Activated CD8-positive, alpha-beta T cell treated with anti-CD3 and anti-CD28 coated beads, Interleukin-2, amount 10 ng/mL, durations not matched to agents 7 days and 5 days (primary cell): ENCODE measurements at regions not wholly inside any gene's neighbourhood (a gene's known extent, or its start where the extent isn't known, plus 50 kb on each side); places are given as distances from the start of the nearest gene placed in this dataset.

Experiments
- ATAC-seq: fragments of 150-1000 bp; cut with Tn5 transposase; one replicate; pipeline ENCODE4 v1.10.0; 2021; ENCODE audit warnings: moderate library complexity
- CTCF ChIA-PET: fragments of 350-600 bp; sonication (Branson Sonifier 250); formaldehyde crosslinking; loops from one replicate; lab custom pipeline; 2021; ENCODE audit warnings: antibody characterized with exemption; lab: Charles Lee
- POLR2A ChIA-PET: fragments of 350-600 bp; sonication (Branson Sonifier 250); formaldehyde crosslinking; loops from one replicate; lab custom pipeline; 2021; ENCODE audit warnings: antibody characterized with exemption; lab: Charles Lee
- DNase-seq: peaks from one replicate; pipeline ENCODE4 v3.0.0-alpha.2; 2020
- H3K27ac Mint-ChIP-seq: one replicate; pipeline ENCODE4 v1.8.0; 2021; ENCODE audit warnings: mild to moderate bottlenecking, mixed read lengths
- H3K27me3 Mint-ChIP-seq: one replicate; pipeline ENCODE4 v1.8.0; 2021; ENCODE audit warnings: low read depth, mixed read lengths
- H3K36me3 Mint-ChIP-seq: one replicate; pipeline ENCODE4 v1.8.0; 2021; ENCODE audit warnings: low read depth, mixed read lengths
- H3K4me1 Mint-ChIP-seq: one replicate; pipeline ENCODE4 v1.8.0; 2021; ENCODE audit warnings: low read depth, mixed read lengths
- H3K4me3 Mint-ChIP-seq: one replicate; pipeline ENCODE4 v1.8.0; 2021; ENCODE audit warnings: mild to moderate bottlenecking, mixed read lengths
- H3K9me3 Mint-ChIP-seq: one replicate; pipeline ENCODE4 v1.8.0; 2022; ENCODE audit warnings: mixed read lengths; ENCODE audit not compliant: insufficient read depth

DNA sequence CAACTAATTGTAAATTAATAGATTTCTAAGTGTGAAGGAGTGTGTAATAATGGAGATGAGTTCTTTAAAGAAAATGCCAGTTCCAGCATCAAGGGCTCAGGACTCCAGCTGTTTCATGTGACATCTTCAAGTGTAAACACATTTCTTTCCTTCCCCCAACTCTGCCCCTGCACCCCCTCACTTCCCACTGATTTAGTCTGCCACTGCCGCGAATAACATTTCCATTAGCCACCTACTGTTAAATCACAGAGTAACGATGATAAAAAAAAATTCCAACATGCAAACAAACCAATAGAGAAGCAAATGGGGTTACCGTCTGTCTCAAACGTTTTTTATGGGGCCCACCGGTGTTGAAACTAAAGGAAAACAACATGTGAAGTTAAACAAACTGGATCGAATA, 414.3 kb downstream of the SAMD5 start:
- DNase-seq (no peak), ATAC-seq (no peak)
- POLR2A ChIA-PET: no interaction called here
- H3K27ac Mint-ChIP-seq: no peak overlapping the region
- H3K9me3 Mint-ChIP-seq: peaks cover 15% of the 10 kb centered on the region
- H3K36me3 Mint-ChIP-seq: no peaks in the 10 kb centered on the region
- no peaks in the 10 kb centered on the region for H3K4me1 Mint-ChIP-seq
- CTCF ChIA-PET: no interaction called here
- H3K4me3 Mint-ChIP-seq: no peak overlapping the region
- H3K27me3 Mint-ChIP-seq: no peaks in the 10 kb centered on the region

DNA sequence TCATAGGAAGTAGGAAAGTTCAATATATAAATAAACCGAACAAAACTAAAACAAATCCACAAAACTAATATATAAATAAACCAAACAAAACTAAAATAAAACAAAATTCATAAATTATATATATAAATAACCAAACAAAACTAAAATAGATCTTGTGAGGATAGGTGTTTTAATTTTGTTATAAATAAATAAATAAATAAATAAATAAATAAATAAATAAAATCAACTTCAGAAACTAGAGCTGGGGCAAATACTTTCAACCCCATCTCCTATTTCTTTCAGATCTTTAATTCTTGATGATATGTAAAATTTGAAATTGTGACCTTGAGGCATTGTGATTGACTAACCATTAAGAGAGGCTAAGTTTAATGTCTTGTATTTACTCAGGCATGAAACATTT, 416.1 kb downstream of the SAMD5 start:
- ATAC-seq (no peak), DNase-seq (no peak)
- CTCF ChIA-PET: no interaction called here
- Mint-ChIP-seq H3K4me3 (no peak overlapping the region), H3K27me3 (no peaks in the 10 kb centered on the region), H3K27ac (no peak overlapping the region), H3K9me3 (peaks cover 12% of the 10 kb centered on the region), H3K4me1 (no peaks in the 10 kb centered on the region), H3K36me3 (no peaks in the 10 kb centered on the region)
- POLR2A ChIA-PET: no interaction called here

DNA sequence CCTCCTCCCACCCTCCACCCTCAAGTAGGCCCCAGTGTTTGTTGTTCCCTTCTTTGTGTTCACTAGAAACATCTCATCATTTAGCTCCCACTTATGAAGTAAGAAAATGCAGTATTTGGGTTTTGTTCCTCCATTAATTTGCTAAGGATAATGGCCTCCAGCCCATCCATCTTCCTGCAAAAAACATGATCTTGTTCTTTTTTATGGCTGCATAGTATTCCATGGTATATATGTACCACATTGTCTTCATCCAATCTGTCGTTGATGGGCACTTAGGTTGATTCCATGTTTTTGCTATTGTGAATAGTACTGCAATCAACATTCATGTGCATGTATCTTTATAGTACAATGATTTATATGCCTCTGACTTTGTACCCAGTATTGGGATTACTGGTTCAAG, 416.8 kb upstream of the SASH1 start:
- CTCF ChIA-PET: no interaction called here
- Mint-ChIP-seq H3K36me3 (no peaks in the 10 kb centered on the region), H3K9me3 (peaks cover 11% of the 10 kb centered on the region), H3K27me3 (no peaks in the 10 kb centered on the region), H3K4me3 (no peak overlapping the region), H3K4me1 (no peaks in the 10 kb centered on the region), H3K27ac (no peak overlapping the region)
- ATAC-seq (no peak), DNase-seq (no peak)
- POLR2A ChIA-PET: no interaction called here

- DNase-seq: no peak
- no peaks in the 10 kb centered on the region for H3K4me1 Mint-ChIP-seq
- H3K4me3 Mint-ChIP-seq: no peak overlapping the region
- H3K27ac Mint-ChIP-seq: no peak overlapping the region
- ChIA-PET CTCF (no interaction called here), POLR2A (no interaction called here)
- peaks cover 7% of the 10 kb centered on the region for H3K9me3 Mint-ChIP-seq
- no peaks in the 10 kb centered on the region for H3K36me3 Mint-ChIP-seq
- no peak for ATAC-seq
- H3K27me3 Mint-ChIP-seq: no peaks in the 10 kb centered on the region
Measured at GRCh38 chr6:147930745-147931144, 411.9 kb upstream of the SASH1 start.

GRCh38 chr6:147933224-147933623, 409.4 kb upstream of the SASH1 start:
- POLR2A ChIA-PET: no interaction called here
- Mint-ChIP-seq H3K4me3 (no peak overlapping the region), H3K36me3 (no peaks in the 10 kb centered on the region), H3K4me1 (no peaks in the 10 kb centered on the region), H3K27ac (no peak overlapping the region), H3K27me3 (no peaks in the 10 kb centered on the region), H3K9me3 (peaks cover 2% of the 10 kb centered on the region)
- DNase-seq: no peak
- CTCF ChIA-PET: no interaction called here
- ATAC-seq: no peak

GRCh38 chr6:147935656-147936055, 407.0 kb upstream of the SASH1 start:
- no peaks in the 10 kb centered on the region for H3K27me3 Mint-ChIP-seq
- H3K4me1 Mint-ChIP-seq: no peaks in the 10 kb centered on the region
- CTCF ChIA-PET: no interaction called here
- DNase-seq (no peak), ATAC-seq (no peak)
- H3K36me3 Mint-ChIP-seq: no peaks in the 10 kb centered on the region
- H3K9me3 Mint-ChIP-seq: no peaks in the 10 kb centered on the region
- POLR2A ChIA-PET: no interaction called here
- no peak overlapping the region for H3K4me3 Mint-ChIP-seq
- no peak overlapping the region for H3K27ac Mint-ChIP-seq

DNA sequence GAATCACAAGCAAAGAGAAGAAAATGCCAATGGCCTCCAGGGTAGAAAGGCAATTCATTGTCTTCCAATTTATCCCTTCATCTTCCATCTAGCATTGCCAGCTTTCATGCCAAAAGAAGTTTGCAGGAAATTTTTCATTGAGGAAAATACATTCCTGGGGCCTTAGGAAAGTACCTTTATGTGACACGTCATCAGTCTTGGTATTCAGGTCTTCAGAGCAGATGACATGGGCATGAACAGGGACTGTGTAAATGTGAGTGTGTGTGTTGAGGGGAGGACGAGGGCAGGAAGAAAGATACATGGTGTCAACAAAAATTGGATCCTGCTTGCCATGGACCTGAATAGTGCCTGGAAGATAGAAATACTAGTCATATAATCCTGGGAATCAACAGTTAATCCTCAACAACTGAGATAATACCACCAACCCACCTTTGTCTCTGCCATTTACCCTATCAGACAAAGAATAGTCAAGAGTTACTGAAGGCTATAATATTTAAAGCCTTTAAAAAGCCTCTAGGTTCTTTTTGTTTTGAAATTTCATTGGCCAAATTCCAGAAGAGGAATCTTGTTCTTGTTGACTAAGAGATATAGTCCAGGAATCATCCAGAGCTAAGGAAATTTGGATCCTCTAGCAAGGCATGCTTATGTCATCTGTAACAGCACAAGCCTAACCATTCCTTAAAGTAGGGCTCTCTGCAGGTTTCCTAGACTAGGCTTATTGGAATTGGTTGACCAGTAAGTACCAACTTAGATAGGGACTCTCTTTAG, 405.8 kb upstream of the SASH1 start:
- CTCF ChIA-PET: no interaction called here
- DNase-seq: no peak
- no peaks in the 10 kb centered on the region for H3K27me3 Mint-ChIP-seq
- POLR2A ChIA-PET: no interaction called here
- no peaks in the 10 kb centered on the region for H3K36me3 Mint-ChIP-seq
- no peak for ATAC-seq
- H3K27ac Mint-ChIP-seq: no peak overlapping the region
- H3K9me3 Mint-ChIP-seq: no peaks in the 10 kb centered on the region
- no peaks in the 10 kb centered on the region for H3K4me1 Mint-ChIP-seq
- H3K4me3 Mint-ChIP-seq: no peak overlapping the region

- H3K9me3 Mint-ChIP-seq: no peaks in the 10 kb centered on the region
- no peak for DNase-seq
- ChIA-PET CTCF (no interaction called here), POLR2A (no interaction called here)
- no peak for ATAC-seq
- no peaks in the 10 kb centered on the region for H3K4me1 Mint-ChIP-seq
- H3K36me3 Mint-ChIP-seq: no peaks in the 10 kb centered on the region
- H3K27ac Mint-ChIP-seq: no peak overlapping the region
- no peak overlapping the region for H3K4me3 Mint-ChIP-seq
- H3K27me3 Mint-ChIP-seq: no peaks in the 10 kb centered on the region
Measured at GRCh38 chr6:147941143-147941542, 401.5 kb upstream of the SASH1 start.

DNA sequence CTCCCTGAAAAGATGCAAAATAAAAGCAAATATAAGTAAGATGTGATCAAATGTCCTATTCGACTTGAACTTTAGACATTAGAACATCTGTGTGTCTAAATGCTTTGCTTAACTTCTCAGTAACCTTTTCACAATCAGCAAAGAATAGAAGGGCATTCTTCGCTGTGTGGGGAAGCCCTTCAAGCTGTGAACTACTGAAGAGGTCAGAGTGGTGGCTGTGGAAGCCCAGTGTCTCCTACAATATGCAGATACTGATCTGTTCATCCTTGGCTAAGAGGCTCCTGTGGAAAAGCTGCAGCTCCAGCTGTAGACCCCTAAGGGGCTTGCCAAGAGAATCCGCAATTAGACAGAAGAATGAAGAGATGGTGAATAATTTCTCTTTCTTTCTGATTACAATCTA, 400.3 kb upstream of the SASH1 start:
- DNase-seq: no peak
- Mint-ChIP-seq H3K4me3 (no peak overlapping the region), H3K36me3 (no peaks in the 10 kb centered on the region), H3K9me3 (no peaks in the 10 kb centered on the region), H3K27ac (no peak overlapping the region), H3K27me3 (no peaks in the 10 kb centered on the region), H3K4me1 (no peaks in the 10 kb centered on the region)
- ChIA-PET CTCF (no interaction called here), POLR2A (no interaction called here)
- no peak for ATAC-seq

DNA sequence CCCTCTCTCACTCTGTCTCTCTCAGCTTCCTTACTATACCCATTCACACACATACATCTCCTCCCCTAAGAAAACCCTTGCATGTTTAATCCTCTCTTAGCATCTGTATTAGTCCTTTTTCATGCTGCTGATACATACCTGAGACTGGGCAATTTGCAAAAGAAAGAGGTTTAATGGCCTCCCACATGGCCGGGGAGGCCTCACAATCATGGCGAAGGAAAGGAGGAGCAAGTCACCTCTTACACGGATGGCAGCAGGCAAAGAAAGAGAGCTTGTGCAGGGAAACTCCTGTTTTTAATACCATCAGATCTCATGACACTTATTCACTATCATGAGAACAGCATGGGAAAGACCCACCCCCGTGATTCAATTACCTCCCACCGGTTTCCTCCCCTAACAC, 398.5 kb upstream of the SASH1 start:
- H3K36me3 Mint-ChIP-seq: no peaks in the 10 kb centered on the region
- CTCF ChIA-PET: no interaction called here

GRCh38 chr6:147947521-147947920, 395.1 kb upstream of the SASH1 start:
- Mint-ChIP-seq H3K4me1 (no peaks in the 10 kb centered on the region), H3K4me3 (no peak overlapping the region), H3K27ac (no peak overlapping the region), H3K36me3 (no peaks in the 10 kb centered on the region), H3K9me3 (no peaks in the 10 kb centered on the region), H3K27me3 (no peaks in the 10 kb centered on the region)
- ATAC-seq (no peak), DNase-seq (no peak)
- CTCF ChIA-PET: no interaction called here
- POLR2A ChIA-PET: no interaction called here

More for the DNA sequence above, 398.5 kb upstream of the SASH1 start:
- POLR2A ChIA-PET: no interaction called here
- H3K27ac Mint-ChIP-seq: no peak overlapping the region
- ATAC-seq (no peak), DNase-seq (no peak)
- H3K4me3 Mint-ChIP-seq: no peak overlapping the region
- H3K9me3 Mint-ChIP-seq: no peaks in the 10 kb centered on the region
- H3K27me3 Mint-ChIP-seq: no peaks in the 10 kb centered on the region
- H3K4me1 Mint-ChIP-seq: no peaks in the 10 kb centered on the region

DNA sequence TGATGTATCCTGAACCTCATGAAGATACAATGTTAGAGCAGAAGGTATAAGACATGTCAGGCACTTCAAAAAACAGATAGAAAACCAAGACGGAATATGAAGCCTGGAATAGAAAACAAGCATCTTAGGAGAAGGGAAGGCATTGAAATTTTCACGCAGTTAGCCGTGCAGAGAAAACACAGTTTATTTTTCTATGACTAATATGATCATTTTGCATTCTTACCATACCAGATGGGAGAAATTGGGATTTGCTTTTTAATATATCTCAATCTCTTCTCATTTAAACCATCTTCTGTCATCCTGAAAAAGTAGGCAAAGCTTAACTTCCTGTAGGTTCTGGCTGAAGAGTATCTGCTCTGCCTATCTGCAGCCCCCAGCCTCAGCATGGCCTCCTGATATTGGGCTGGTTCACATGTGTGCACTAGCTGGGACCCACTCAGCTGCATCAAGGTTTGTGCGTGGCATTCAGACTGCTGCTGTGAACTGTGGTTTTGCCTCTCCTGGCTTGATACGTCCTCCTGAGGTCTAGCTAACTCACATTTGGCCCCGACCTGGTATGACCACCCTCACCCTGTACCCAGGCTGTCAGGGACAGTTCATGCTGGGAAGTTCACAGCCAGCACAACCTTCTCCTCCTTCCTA, 392.5 kb upstream of the SASH1 start:
- Mint-ChIP-seq H3K4me3 (no peak overlapping the region), H3K36me3 (no peaks in the 10 kb centered on the region), H3K4me1 (no peaks in the 10 kb centered on the region), H3K27me3 (no peaks in the 10 kb centered on the region), H3K27ac (no peak overlapping the region), H3K9me3 (no peaks in the 10 kb centered on the region)
- ATAC-seq (no peak), DNase-seq (no peak)
- POLR2A ChIA-PET: no interaction called here
- CTCF ChIA-PET: no interaction called here

- Mint-ChIP-seq H3K4me1 (no peaks in the 10 kb centered on the region), H3K36me3 (no peaks in the 10 kb centered on the region), H3K9me3 (no peaks in the 10 kb centered on the region), H3K27ac (no peak overlapping the region), H3K4me3 (no peak overlapping the region), H3K27me3 (no peaks in the 10 kb centered on the region)
- DNase-seq (no peak), ATAC-seq (no peak)
- ChIA-PET POLR2A (no interaction called here), CTCF (no interaction called here)
Measured at GRCh38 chr6:147950623-147950987, 392.0 kb upstream of the SASH1 start.
